Activated B cell treated with CpG ODN at 0.5 μM for 24 hours (primary cell): ENCODE measurements at regions not wholly inside any gene's neighbourhood (a gene's known extent, or its start where the extent isn't known, plus 50 kb on each side); places are given as distances from the start of the nearest gene placed in this dataset.

Experiments
- ATAC-seq: fragments of 200-7000 bp; cut with Tn5 transposase; one replicate; pipeline ENCODE4 v1.10.0; 2021; ENCODE audit warnings: low read depth, mild to moderate bottlenecking, moderate library complexity
- CTCF ChIA-PET: fragments of 350-600 bp; sonication (Branson Sonifier 250); formaldehyde crosslinking; loops from one replicate; lab custom pipeline; 2021; ENCODE audit warnings: antibody characterized with exemption; lab: Charles Lee
- POLR2A ChIA-PET: fragments of 350-600 bp; sonication (Branson Sonifier 250); formaldehyde crosslinking; loops from one replicate; lab custom pipeline; 2021; ENCODE audit warnings: antibody characterized with exemption; lab: Charles Lee
- DNase-seq: peaks from one replicate; pipeline ENCODE4 v3.0.0; 2022
- H3K27ac Mint-ChIP-seq: one replicate; pipeline ENCODE4 v1.8.0; 2020; ENCODE audit warnings: mixed read lengths
- H3K27me3 Mint-ChIP-seq: one replicate; pipeline ENCODE4 v1.8.0; 2021; ENCODE audit warnings: mixed read lengths
- H3K36me3 Mint-ChIP-seq: one replicate; pipeline ENCODE4 v1.8.0; 2021; ENCODE audit warnings: low read depth, mixed read lengths
- H3K4me1 Mint-ChIP-seq: one replicate; pipeline ENCODE4 v1.8.0; 2021; ENCODE audit warnings: mixed read lengths
- H3K4me3 Mint-ChIP-seq: one replicate; pipeline ENCODE4 v1.8.0; 2020; ENCODE audit warnings: mild to moderate bottlenecking, mixed read lengths
- H3K9me3 Mint-ChIP-seq: one replicate; pipeline ENCODE4 v1.8.0; 2020; ENCODE audit warnings: mixed read lengths
- intact Hi-C: fragments of 100-400 bp; cut with micrococcal nuclease; formaldehyde crosslinking; loops from one replicate; pipeline ENCODE4 v1.15.1; 2024
- TF ChIP-seq, protein P1 (sequence below): fragments of 200-600 bp; IDR thresholded peaks from one replicate; pipeline ENCODE4 v1.8.0; 2022; ENCODE audit warnings: antibody characterized with exemption, mild to moderate bottlenecking

DNA sequence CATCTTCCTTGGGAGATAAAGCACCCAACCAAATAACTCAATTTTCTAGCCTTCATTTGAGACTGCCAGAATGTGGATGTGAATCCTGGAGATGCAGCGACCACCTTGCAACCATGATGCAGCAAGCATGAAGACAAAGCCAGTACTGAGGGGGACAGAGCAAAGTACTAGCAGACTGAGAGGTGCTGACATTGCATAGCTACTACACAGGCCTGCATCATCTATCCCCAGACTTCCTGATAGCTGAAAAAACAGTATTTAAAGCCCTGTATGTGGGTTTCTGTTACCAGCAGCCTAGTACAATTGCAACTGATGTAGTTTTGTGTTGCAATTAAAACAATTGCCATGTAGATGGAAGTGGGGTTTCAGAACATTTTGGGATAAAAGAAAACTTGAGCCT lies 146.3 kb upstream of the VEPH1 start:
- ChIA-PET CTCF (no interaction called here), POLR2A (no interaction called here)
- TF ChIP-seq, protein P1, sequence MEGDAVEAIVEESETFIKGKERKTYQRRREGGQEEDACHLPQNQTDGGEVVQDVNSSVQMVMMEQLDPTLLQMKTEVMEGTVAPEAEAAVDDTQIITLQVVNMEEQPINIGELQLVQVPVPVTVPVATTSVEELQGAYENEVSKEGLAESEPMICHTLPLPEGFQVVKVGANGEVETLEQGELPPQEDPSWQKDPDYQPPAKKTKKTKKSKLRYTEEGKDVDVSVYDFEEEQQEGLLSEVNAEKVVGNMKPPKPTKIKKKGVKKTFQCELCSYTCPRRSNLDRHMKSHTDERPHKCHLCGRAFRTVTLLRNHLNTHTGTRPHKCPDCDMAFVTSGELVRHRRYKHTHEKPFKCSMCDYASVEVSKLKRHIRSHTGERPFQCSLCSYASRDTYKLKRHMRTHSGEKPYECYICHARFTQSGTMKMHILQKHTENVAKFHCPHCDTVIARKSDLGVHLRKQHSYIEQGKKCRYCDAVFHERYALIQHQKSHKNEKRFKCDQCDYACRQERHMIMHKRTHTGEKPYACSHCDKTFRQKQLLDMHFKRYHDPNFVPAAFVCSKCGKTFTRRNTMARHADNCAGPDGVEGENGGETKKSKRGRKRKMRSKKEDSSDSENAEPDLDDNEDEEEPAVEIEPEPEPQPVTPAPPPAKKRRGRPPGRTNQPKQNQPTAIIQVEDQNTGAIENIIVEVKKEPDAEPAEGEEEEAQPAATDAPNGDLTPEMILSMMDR = no peak
- Mint-ChIP-seq H3K27ac (no peak overlapping the region), H3K4me3 (no peak overlapping the region), H3K36me3 (no peaks in the 10 kb centered on the region), H3K9me3 (no peaks in the 10 kb centered on the region), H3K4me1 (no peaks in the 10 kb centered on the region), H3K27me3 (no peaks in the 10 kb centered on the region)
- intact Hi-C loops = no loop called here
- ATAC-seq (no peak), DNase-seq (no peak)

DNA sequence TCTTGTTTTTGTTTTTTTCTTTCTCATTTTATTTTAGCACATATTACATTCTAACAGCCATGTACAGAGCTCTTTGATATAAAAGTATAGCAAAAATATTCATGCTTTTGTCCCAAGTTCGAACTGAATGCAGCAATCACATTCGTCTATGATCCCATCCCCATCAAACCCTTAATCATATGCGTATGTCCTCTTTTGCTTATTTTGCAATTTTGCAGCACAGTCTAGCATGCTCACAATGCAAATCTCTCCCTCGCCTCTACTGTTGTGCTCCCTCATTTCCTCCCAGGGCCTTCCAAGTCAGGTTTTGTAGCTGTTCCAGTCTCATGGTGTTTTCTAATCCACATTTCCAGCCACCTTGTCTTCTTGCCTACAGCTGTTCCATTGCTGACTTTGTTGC lies 144.6 kb upstream of the VEPH1 start:
- no peak for ATAC-seq
- Mint-ChIP-seq H3K27ac (no peak overlapping the region), H3K4me3 (no peak overlapping the region), H3K27me3 (no peaks in the 10 kb centered on the region), H3K36me3 (no peaks in the 10 kb centered on the region), H3K9me3 (no peaks in the 10 kb centered on the region), H3K4me1 (no peaks in the 10 kb centered on the region)
- POLR2A ChIA-PET = no interaction called here
- intact Hi-C loops = no loop called here
- TF ChIP-seq, protein P1 = no peak
- CTCF ChIA-PET = no interaction called here
- DNase-seq = no peak

DNA sequence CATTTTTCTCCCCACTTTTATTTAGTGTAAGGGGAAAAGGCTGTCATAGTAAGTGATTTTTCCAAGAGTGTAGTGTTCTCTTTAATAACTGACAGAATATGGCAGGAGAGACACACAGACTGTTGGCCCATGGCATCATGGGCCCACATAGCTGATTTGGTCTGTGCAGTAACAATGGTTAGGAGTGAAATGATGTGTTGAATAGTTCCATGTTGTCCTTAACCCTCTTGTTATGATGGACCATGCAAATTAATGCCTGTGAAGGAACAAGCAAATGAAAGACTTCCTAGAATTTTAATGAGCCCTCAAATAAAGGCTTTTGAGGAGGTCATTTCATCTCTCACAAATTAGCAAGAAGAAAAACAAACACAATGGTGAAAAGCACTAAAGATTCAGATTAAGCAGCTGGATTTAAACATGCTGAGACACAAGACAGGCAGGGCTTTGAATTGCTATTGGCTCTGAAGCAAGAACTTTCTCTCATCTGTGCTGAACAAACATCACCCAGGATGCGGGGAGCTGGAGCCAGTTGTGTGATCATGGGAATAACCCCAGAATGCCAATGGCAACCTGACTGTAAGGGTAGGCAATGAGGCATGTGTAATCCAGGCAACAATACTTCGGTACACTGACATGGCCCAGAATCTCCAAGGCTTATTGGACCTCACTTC lies 136.7 kb upstream of the VEPH1 start:
- peaks cover 13% of the 10 kb centered on the region for H3K9me3 Mint-ChIP-seq
- ATAC-seq (no peak), DNase-seq (no peak)
- no peaks in the 10 kb centered on the region for H3K36me3 Mint-ChIP-seq
- intact Hi-C loops = no loop called here
- ChIA-PET CTCF (no interaction called here), POLR2A (no interaction called here)
- H3K27me3 Mint-ChIP-seq = peaks cover 4% of the 10 kb centered on the region
- no peak overlapping the region for H3K4me3 Mint-ChIP-seq
- H3K4me1 Mint-ChIP-seq = no peaks in the 10 kb centered on the region
- TF ChIP-seq, protein P1 = no peak
- no peak overlapping the region for H3K27ac Mint-ChIP-seq

DNA sequence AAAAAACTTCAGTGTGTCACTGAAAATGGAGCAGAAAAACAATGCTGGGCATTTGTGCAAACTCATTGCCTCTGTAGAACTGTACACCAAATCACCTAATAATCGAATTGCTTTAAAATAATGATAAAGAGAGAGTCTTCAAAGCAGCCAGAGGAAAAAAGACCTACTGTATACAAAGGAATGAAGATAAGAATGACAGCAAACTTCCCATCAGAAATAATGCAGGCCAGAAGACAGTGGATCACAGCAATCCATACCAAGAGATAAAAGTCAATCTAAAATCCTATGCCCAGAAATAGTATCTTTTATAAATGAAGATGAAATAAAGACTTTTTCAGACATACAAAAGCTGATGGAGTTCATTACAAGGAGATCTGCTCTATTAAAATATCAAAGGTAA lies 134.7 kb upstream of the VEPH1 start:
- H3K4me3 Mint-ChIP-seq = no peak overlapping the region
- ChIA-PET POLR2A (no interaction called here), CTCF (no interaction called here)
- TF ChIP-seq, protein P1 = no peak
- H3K27me3 Mint-ChIP-seq = peaks cover 5% of the 10 kb centered on the region
- no peak for DNase-seq
- no peaks in the 10 kb centered on the region for H3K36me3 Mint-ChIP-seq
- H3K9me3 Mint-ChIP-seq = peaks cover 13% of the 10 kb centered on the region
- H3K4me1 Mint-ChIP-seq = no peaks in the 10 kb centered on the region
- intact Hi-C loops = no loop called here
- H3K27ac Mint-ChIP-seq = no peak overlapping the region
- no peak for ATAC-seq

DNA sequence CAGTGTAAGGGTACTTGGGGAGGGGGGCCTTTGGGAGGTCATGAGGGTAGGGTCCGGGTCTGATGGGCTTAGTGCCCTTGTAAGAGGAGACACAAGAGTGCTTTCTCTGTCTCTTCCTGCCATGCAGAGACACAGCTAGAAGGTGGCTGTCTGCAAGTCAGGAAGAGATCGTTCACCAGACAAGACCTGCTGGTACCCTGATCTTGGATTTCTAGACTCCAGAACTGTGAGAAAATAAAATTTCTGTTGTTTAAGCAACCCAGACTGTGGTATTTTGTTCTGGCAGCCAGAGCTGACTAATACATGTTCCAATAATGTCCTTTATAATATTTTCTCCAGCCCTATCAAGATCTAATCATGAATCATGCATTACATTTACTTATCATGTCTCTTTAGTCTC lies 130.0 kb upstream of the VEPH1 start:
- H3K4me1 Mint-ChIP-seq = no peaks in the 10 kb centered on the region
- no peaks in the 10 kb centered on the region for H3K36me3 Mint-ChIP-seq
- peaks cover 10% of the 10 kb centered on the region for H3K9me3 Mint-ChIP-seq
- H3K27ac Mint-ChIP-seq = no peak overlapping the region
- H3K4me3 Mint-ChIP-seq = no peak overlapping the region
- peaks cover 17% of the 10 kb centered on the region for H3K27me3 Mint-ChIP-seq
- DNase-seq (no peak), ATAC-seq (no peak)
- TF ChIP-seq, protein P1 = no peak
- intact Hi-C loops = no loop called here
- ChIA-PET CTCF (no interaction called here), POLR2A (no interaction called here)
